ENCODE measurements at regions not wholly inside any gene's neighbourhood (a gene's known extent, or its start where the extent isn't known, plus 50 kb on each side); places are given as distances from the start of the nearest gene placed in this dataset.

GRCh38 chr2:184339966-184340365 lies 258.4 kb upstream of the ZNF804A start:
- ATAC-seq (ENCODE audit: low read depth) (peak; percentile 70), DNase-seq (ENCODE audit: low spot score) (no peak)
- Histone ChIP-seq H3K27ac (ENCODE audit: poor library complexity, severe bottlenecking) (peak overlapping the region; percentile 17), H3K4me1 (ENCODE audit: insufficient read depth, poor library complexity, severe bottlenecking) (peaks cover 17% of the 10 kb centered on the region), H3K36me3 (ENCODE audit: low read depth) (no peaks in the 10 kb centered on the region), H3K9me3 (ENCODE audit: severe bottlenecking) (no peaks in the 10 kb centered on the region), H3K4me3 (ENCODE audit: severe bottlenecking) (no peak overlapping the region), H3K27me3 (ENCODE audit: insufficient read depth, poor library complexity, severe bottlenecking) (no peaks in the 10 kb centered on the region)
- no peak for TF ChIP-seq CTCF (IDR thresholded peaks at IDR 0.05; ENCODE audit: poor library complexity, severe bottlenecking)

GRCh38 chr2:184346338-184346862 lies 251.9 kb upstream of the ZNF804A start:
- no peaks in the 10 kb centered on the region for H3K36me3 ChIP-seq (ENCODE audit: low read depth)
- H3K4me1 ChIP-seq (ENCODE audit: insufficient read depth, poor library complexity, severe bottlenecking) = no peaks in the 10 kb centered on the region
- no peak overlapping the region for H3K4me3 ChIP-seq (ENCODE audit: severe bottlenecking)
- TF ChIP-seq CTCF (IDR thresholded peaks at IDR 0.05; ENCODE audit: poor library complexity, severe bottlenecking) = no peak
- H3K27me3 ChIP-seq (ENCODE audit: insufficient read depth, poor library complexity, severe bottlenecking) = no peaks in the 10 kb centered on the region
- H3K9me3 ChIP-seq (ENCODE audit: severe bottlenecking) = no peaks in the 10 kb centered on the region
- ATAC-seq (ENCODE audit: low read depth) (no peak), DNase-seq (ENCODE audit: low spot score) (no peak)
- H3K27ac ChIP-seq (ENCODE audit: poor library complexity, severe bottlenecking) = no peak overlapping the region

GRCh38 chr2:184351126-184351525 lies 247.2 kb upstream of the ZNF804A start:
- Histone ChIP-seq H3K4me3 (ENCODE audit: severe bottlenecking) (no peak overlapping the region), H3K4me1 (ENCODE audit: insufficient read depth, poor library complexity, severe bottlenecking) (no peaks in the 10 kb centered on the region), H3K27me3 (ENCODE audit: insufficient read depth, poor library complexity, severe bottlenecking) (peaks cover 5% of the 10 kb centered on the region), H3K27ac (ENCODE audit: poor library complexity, severe bottlenecking) (no peak overlapping the region), H3K36me3 (ENCODE audit: low read depth) (no peaks in the 10 kb centered on the region), H3K9me3 (ENCODE audit: severe bottlenecking) (no peaks in the 10 kb centered on the region)
- ATAC-seq (ENCODE audit: low read depth) (no peak), DNase-seq (ENCODE audit: low spot score) (no peak)
- TF ChIP-seq CTCF (IDR thresholded peaks at IDR 0.05; ENCODE audit: poor library complexity, severe bottlenecking) = no peak

GRCh38 chr2:184357033-184357432 lies 241.3 kb upstream of the ZNF804A start:
- Histone ChIP-seq H3K4me3 (ENCODE audit: severe bottlenecking) (no peak overlapping the region), H3K4me1 (ENCODE audit: insufficient read depth, poor library complexity, severe bottlenecking) (no peaks in the 10 kb centered on the region), H3K9me3 (ENCODE audit: severe bottlenecking) (no peaks in the 10 kb centered on the region), H3K27me3 (ENCODE audit: insufficient read depth, poor library complexity, severe bottlenecking) (peaks cover 5% of the 10 kb centered on the region), H3K36me3 (ENCODE audit: low read depth) (no peaks in the 10 kb centered on the region), H3K27ac (ENCODE audit: poor library complexity, severe bottlenecking) (no peak overlapping the region)
- TF ChIP-seq CTCF (IDR thresholded peaks at IDR 0.05; ENCODE audit: poor library complexity, severe bottlenecking) = no peak
- no peak for DNase-seq (ENCODE audit: low spot score)
- ATAC-seq (ENCODE audit: low read depth) = no peak

- no peak overlapping the region for H3K4me3 ChIP-seq (ENCODE audit: severe bottlenecking)
- no peaks in the 10 kb centered on the region for H3K9me3 ChIP-seq (ENCODE audit: severe bottlenecking)
- no peak for TF ChIP-seq CTCF (IDR thresholded peaks at IDR 0.05; ENCODE audit: poor library complexity, severe bottlenecking)
- no peaks in the 10 kb centered on the region for H3K36me3 ChIP-seq (ENCODE audit: low read depth)
- DNase-seq (ENCODE audit: low spot score) (no peak), ATAC-seq (ENCODE audit: low read depth) (no peak)
- no peak overlapping the region for H3K27ac ChIP-seq (ENCODE audit: poor library complexity, severe bottlenecking)
- H3K4me1 ChIP-seq (ENCODE audit: insufficient read depth, poor library complexity, severe bottlenecking) = no peaks in the 10 kb centered on the region
- peaks cover 5% of the 10 kb centered on the region for H3K27me3 ChIP-seq (ENCODE audit: insufficient read depth, poor library complexity, severe bottlenecking)
Measured at GRCh38 chr2:184359379-184359778, 238.9 kb upstream of the ZNF804A start.
